Erythroblast (primary cell): ENCODE measurements at regions not wholly inside any gene's neighbourhood (a gene's known extent, or its start where the extent isn't known, plus 50 kb on each side); places are given as distances from the start of the nearest gene placed in this dataset.

Source experiments
- GATA1 ChIP-seq: IDR thresholded peaks from 2 replicates; pipeline ENCODE4 v1.6.1; 2011; ENCODE audit warnings: low read depth, mild to moderate bottlenecking, control low read depth, low read length, moderate library complexity
- POLR2A ChIP-seq: IDR thresholded peaks from 2 replicates; pipeline ENCODE4 v1.6.1; 2011; ENCODE audit warnings: mild to moderate bottlenecking, low read length

GRCh38 chr12:111268738-111269572 is 99.9 kb downstream of the PHETA1 start:
- no peak for TF ChIP-seq POLR2A
- TF ChIP-seq GATA1 = no peak
